RWPE1 (cell line): ENCODE measurements at regions not wholly inside any gene's neighbourhood (a gene's known extent, or its start where the extent isn't known, plus 50 kb on each side); places are given as distances from the start of the nearest gene placed in this dataset.

Experiments
- CTCF ChIA-PET: fragments of 350-600 bp; sonication (Branson Sonifier 250); formaldehyde crosslinking; extraction: SDS; loops from one replicate; lab custom pipeline; 2021; lab: Yijun Ruan, JAX
- POLR2A ChIA-PET: fragments of 400-600 bp; formaldehyde crosslinking; extraction: SDS; loops from one replicate; lab custom pipeline; 2020; ENCODE audit warnings: antibody characterized with exemption; ENCODE audit not compliant: low non-redundant PET; lab: Yijun Ruan, JAX
- DNase-seq: peaks from one replicate; pipeline ENCODE4 v3.0.0; 2012; ENCODE audit warnings: low spot score
- H3K27ac ChIP-seq: fragments of 450-650 bp; 2 replicates; pipeline ENCODE4 v1.5.1; 2017
- TF ChIP-seq, protein P1 (sequence below): fragments of 450-650 bp; conservative IDR thresholded peaks from 2 replicates; pipeline ENCODE4 v1.5.1; 2017; ENCODE audit warnings: low read depth, mild to moderate bottlenecking

DNA sequence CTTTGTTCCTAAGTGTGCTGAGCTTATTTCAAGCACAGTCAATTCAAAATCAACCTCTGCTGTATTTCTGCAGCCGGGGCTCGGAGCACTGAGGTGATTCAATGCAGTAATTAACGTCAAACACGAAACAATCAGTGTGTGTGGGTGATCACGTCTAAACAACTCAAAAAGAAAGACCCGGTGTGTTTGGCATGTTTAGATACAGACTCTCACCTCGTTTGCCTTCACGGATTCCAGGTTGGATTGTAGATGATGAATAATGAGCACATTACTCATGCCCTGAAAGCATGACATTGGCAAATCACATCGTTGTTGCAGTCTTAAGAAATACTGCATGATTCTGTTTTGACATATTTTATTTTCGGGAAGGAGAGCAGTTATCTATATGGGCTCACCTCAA, 231.0 kb downstream of the QKI start:
- POLR2A ChIA-PET: no interaction called here
- TF ChIP-seq, protein P1, sequence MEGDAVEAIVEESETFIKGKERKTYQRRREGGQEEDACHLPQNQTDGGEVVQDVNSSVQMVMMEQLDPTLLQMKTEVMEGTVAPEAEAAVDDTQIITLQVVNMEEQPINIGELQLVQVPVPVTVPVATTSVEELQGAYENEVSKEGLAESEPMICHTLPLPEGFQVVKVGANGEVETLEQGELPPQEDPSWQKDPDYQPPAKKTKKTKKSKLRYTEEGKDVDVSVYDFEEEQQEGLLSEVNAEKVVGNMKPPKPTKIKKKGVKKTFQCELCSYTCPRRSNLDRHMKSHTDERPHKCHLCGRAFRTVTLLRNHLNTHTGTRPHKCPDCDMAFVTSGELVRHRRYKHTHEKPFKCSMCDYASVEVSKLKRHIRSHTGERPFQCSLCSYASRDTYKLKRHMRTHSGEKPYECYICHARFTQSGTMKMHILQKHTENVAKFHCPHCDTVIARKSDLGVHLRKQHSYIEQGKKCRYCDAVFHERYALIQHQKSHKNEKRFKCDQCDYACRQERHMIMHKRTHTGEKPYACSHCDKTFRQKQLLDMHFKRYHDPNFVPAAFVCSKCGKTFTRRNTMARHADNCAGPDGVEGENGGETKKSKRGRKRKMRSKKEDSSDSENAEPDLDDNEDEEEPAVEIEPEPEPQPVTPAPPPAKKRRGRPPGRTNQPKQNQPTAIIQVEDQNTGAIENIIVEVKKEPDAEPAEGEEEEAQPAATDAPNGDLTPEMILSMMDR: no peak
- H3K27ac ChIP-seq: no peak overlapping the region
- peak; percentile 77 for DNase-seq
- CTCF ChIA-PET: no interaction called here

DNA sequence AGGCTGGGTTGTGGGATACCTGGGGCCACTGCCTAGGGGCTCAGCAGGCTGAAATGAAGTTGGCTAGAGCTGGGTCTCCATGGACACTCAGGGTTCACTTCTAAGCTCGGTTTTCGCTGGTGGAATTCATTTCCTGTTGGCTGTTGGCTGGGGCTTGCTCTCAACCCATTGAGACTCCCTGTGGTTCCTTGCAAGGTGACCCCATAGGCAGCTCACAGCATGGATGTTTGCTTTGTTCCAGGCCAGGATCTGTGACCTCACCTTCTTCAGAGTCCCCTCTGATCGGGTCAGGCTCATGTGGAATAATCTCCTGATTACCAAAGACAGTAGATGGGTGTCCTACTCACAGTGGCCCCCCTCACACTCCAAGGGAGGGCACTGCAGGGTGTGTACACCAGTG, 229.3 kb downstream of the QKI start:
- CTCF ChIA-PET: interaction anchor here (0.6 to 0.7 kb wide), 2 partner anchors 13 to 178 kb away, joined by 3 to 4 read pairs; no protein-coding TSS in a partner anchor
- POLR2A ChIA-PET: no interaction called here

DNA sequence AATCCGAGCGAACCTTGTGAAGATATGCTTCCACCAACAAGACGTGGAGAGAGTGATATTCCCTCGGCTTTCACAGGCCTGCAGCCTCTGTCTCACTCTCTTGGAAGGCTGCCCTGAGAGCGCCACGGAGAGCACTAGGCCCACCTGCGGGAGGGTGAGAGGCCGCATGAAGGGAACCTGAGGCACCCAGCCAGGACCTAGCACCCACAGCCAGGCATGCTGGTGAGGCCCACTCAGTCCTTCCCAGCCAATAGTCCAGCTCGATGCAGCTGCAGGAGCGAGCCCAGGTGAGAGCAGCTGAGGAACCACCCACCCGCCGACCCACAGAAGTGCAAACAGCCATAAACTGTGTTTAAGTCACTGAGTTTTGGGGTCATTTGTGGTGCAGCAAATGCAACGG, 227.2 kb downstream of the QKI start:
- TF ChIP-seq, protein P1: no peak
- H3K27ac ChIP-seq: no peak overlapping the region
- POLR2A ChIA-PET: no interaction called here
- CTCF ChIA-PET: no interaction called here
- DNase-seq: no peak

More for the DNA sequence above, 229.3 kb downstream of the QKI start:
- H3K27ac ChIP-seq: no peak overlapping the region
- DNase-seq: no peak
- TF ChIP-seq, protein P1: no peak

DNA sequence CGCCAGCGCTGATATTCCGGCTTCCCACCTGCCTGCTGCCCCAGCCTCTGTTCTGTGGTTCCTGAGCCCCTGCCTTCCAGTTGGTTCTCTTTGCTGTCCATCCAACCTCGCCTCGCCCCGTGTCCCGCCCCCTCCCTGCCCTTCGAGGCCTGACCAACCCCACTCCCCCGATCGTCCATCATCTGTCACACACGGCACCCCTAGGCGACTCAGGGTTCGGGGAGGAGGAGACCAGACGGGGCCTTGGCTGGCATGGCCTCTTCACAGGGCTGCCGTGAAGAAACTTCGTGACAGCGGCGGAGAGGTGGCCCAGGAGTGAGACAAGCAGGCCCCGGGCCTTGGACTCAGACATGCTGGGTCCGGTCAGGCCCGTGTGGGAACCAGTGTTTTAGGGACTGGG, 226.1 kb downstream of the QKI start:
- TF ChIP-seq, protein P1: no peak
- no peak overlapping the region for H3K27ac ChIP-seq
- ChIA-PET CTCF (no interaction called here), POLR2A (no interaction called here)
- DNase-seq: no peak

DNA sequence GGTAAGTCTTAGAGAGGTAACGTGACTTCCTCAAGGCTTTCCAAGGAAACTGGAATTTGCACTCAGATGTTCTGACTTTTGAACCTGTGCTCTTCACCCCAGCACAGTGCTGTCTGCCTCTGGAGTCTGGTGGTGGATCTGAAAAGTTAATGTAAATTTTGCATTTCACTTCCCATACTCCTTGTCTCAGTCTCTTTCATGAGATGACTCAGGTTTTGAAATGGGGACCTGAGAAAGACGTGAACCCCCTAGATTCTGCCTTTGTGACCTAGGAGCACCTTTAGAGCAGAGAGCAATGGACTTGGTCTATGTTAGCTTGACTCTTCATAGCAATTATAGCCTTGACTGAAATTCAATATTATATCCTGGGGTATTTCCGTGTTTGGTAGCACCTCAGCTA, 223.0 kb downstream of the QKI start:
- ChIA-PET CTCF (no interaction called here), POLR2A (no interaction called here)
- TF ChIP-seq, protein P1: no peak
- no peak for DNase-seq
- no peak overlapping the region for H3K27ac ChIP-seq

DNA sequence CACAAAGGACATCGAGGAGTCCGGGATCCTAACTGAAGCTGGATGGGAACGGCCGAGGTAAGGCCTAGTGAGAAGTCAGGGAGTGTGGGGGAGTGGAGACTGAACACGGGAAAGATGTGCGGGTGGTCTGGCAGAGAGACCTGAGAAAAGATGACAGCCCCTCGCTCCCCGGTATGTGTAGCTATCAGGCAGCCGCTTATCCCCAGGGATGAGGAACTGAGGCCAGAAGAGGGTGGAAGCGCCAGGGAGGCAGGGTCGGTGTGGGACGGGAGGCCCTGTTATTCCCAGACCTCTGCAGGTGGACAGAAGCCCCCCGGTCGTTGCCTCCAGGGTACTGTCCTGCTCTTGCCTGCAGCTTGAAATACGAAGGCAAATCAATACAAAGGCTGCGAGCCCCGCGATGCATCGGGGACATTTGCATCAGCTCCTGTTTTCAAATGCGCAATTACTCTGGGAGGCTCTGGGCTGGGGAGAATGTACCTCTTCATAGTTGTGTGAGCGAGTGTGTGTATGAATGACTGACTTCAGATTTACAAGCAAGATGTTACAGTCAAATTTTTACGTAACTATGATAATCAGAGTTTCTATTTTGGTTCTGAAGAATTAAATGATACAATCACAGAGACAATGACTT, 221.3 kb downstream of the QKI start:
- H3K27ac ChIP-seq: no peak overlapping the region
- TF ChIP-seq, protein P1: no peak
- ChIA-PET CTCF (no interaction called here), POLR2A (no interaction called here)
- DNase-seq: no peak

DNA sequence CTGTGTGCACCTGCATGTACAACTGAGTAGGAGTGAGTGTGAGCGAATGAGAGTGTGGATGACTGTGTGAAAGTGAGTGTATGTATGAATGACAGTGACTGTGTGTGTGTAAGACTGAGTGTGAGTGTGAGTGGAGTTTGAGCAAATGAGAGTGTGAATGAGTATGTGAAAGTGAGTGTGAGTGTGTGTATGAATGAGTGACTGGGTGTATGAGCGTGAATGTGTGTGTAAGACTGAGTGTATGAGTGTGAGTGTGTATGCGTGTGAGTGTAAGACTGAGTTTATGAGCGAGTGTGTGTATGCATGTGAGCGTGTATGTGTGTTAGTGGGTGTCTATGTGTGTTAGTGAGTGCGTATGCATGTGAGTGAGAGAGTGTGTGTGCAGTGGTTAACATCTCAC, 220.8 kb downstream of the QKI start:
- no peak for DNase-seq
- ChIA-PET CTCF (no interaction called here), POLR2A (no interaction called here)
- TF ChIP-seq, protein P1: no peak
- H3K27ac ChIP-seq: no peak overlapping the region
